ENCODE measurements at regions not wholly inside any gene's neighbourhood (a gene's known extent, or its start where the extent isn't known, plus 50 kb on each side); places are given as distances from the start of the nearest gene placed in this dataset.

- TF ChIP-seq POLR2A (IDR thresholded peaks at IDR 0.05; ENCODE audit: low read depth, low read length) (no peak), POLR2AphosphoS5 (IDR thresholded peaks at IDR 0.05; ENCODE audit: low read depth, low read length) (no peak), PAX5 (IDR thresholded peaks at IDR 0.05; ENCODE audit: insufficient read depth, low read length, severe bottlenecking) (no peak), POU2F2 (IDR thresholded peaks at IDR 0.05; ENCODE audit: low read depth, low read length) (no peak), SPI1 (IDR thresholded peaks at IDR 0.05; ENCODE audit: low read depth, low read length) (no peak), TAF1 (IDR thresholded peaks at IDR 0.05; ENCODE audit: low read depth, low read length) (no peak)
Measured at GRCh38 chr17:5794881-5795506, 210.7 kb upstream of the NLRP1 start.
